Upper lobe of right lung (tissue), 1 donor: ENCODE measurements at regions not wholly inside any gene's neighbourhood (a gene's known extent, or its start where the extent isn't known, plus 50 kb on each side); places are given as distances from the start of the nearest gene placed in this dataset.

Experiments
- ATAC-seq: fragments of 200-7000 bp; cut with Tn5 transposase; one replicate; pipeline ENCODE4 v1.9.1; 2020; ENCODE audit warnings: mild to moderate bottlenecking, moderate library complexity
- DNase-seq: peaks from one replicate; pipeline ENCODE4 v3.0.0-alpha.2; 2020
- H3K27ac ChIP-seq: fragments of 200-600 bp; one replicate; pipeline ENCODE4 v1.8.0; 2022
- H3K27me3 ChIP-seq: fragments of 200-600 bp; one replicate; pipeline ENCODE4 v1.8.0; 2022; ENCODE audit warnings: mild to moderate bottlenecking
- H3K36me3 ChIP-seq: fragments of 200-600 bp; one replicate; pipeline ENCODE4 v1.8.0; 2022
- H3K4me1 ChIP-seq: fragments of 200-600 bp; one replicate; pipeline ENCODE4 v1.8.0; 2022
- H3K4me3 ChIP-seq: fragments of 200-600 bp; one replicate; pipeline ENCODE4 v1.8.0; 2022; ENCODE audit warnings: mild to moderate bottlenecking
- H3K9me3 ChIP-seq: fragments of 200-600 bp; one replicate; pipeline ENCODE4 v1.8.0; 2022
- intact Hi-C: fragments of 100-400 bp; cut with DNase I; formaldehyde crosslinking; loops from one replicate; pipeline ENCODE4 v1.11.0; 2022
- TF ChIP-seq, protein P1 (sequence below): fragments of 200-600 bp; IDR thresholded peaks from one replicate; pipeline ENCODE4 v1.8.0; 2022; ENCODE audit warnings: antibody characterized with exemption
- donor health status: DM: no; HTN: yes; CAD: no; lungs with severe emphysema.

DNA sequence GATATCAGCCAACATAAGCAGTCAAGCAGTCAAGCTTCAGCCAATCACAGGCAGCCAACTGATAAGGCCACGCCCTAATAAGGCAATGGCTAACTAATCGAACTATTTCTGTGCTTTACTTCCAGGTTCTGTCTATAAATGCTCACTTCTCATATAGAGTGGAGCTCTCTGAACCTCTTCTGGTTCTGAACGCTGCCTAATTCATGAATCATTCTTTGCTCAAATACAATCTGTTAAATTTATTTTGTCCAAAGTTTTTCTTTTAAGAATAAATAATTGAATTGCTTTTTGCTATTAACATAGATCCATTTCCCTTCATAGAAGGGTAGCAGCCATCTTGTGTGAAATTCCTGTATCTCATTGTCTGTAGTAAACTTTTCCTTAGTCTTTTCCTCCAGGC is 97.9 kb upstream of the TMEM72 start:
- DNase-seq (no peak), ATAC-seq (no peak)
- TF ChIP-seq, protein P1, sequence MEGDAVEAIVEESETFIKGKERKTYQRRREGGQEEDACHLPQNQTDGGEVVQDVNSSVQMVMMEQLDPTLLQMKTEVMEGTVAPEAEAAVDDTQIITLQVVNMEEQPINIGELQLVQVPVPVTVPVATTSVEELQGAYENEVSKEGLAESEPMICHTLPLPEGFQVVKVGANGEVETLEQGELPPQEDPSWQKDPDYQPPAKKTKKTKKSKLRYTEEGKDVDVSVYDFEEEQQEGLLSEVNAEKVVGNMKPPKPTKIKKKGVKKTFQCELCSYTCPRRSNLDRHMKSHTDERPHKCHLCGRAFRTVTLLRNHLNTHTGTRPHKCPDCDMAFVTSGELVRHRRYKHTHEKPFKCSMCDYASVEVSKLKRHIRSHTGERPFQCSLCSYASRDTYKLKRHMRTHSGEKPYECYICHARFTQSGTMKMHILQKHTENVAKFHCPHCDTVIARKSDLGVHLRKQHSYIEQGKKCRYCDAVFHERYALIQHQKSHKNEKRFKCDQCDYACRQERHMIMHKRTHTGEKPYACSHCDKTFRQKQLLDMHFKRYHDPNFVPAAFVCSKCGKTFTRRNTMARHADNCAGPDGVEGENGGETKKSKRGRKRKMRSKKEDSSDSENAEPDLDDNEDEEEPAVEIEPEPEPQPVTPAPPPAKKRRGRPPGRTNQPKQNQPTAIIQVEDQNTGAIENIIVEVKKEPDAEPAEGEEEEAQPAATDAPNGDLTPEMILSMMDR, result no peak
- H3K27me3 ChIP-seq, result peaks cover 4% of the 10 kb centered on the region
- no peak overlapping the region for H3K4me3 ChIP-seq
- H3K9me3 ChIP-seq, result no peaks in the 10 kb centered on the region
- H3K4me1 ChIP-seq, result no peaks in the 10 kb centered on the region
- H3K36me3 ChIP-seq, result no peaks in the 10 kb centered on the region
- intact Hi-C loops, result no loop called here
- H3K27ac ChIP-seq, result no peak overlapping the region

DNA sequence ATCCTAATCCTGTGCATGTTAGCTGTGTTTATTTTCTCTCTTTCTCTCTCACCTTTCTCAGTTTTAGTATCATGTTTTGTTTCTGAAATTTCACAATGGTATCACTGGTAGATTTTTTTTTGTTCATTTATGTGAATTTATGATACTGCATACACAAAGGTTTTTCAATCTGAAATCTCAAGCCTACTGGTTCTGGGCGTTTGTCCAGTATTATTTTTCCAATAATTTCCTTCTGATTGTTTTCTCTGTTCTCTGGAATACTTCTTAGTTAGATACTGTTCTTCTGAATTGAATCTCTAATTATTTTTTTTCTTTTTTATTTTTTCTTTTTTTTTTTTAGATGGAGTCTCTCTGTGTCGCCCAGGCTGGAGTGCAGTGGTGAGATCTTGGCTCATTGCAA is 96.2 kb upstream of the TMEM72 start:
- H3K4me3 ChIP-seq, result no peak overlapping the region
- no peaks in the 10 kb centered on the region for H3K36me3 ChIP-seq
- ATAC-seq (no peak), DNase-seq (no peak)
- H3K9me3 ChIP-seq, result no peaks in the 10 kb centered on the region
- peaks cover 4% of the 10 kb centered on the region for H3K27me3 ChIP-seq
- TF ChIP-seq, protein P1, result no peak
- intact Hi-C loops, result no loop called here
- H3K27ac ChIP-seq, result no peak overlapping the region
- no peaks in the 10 kb centered on the region for H3K4me1 ChIP-seq

DNA sequence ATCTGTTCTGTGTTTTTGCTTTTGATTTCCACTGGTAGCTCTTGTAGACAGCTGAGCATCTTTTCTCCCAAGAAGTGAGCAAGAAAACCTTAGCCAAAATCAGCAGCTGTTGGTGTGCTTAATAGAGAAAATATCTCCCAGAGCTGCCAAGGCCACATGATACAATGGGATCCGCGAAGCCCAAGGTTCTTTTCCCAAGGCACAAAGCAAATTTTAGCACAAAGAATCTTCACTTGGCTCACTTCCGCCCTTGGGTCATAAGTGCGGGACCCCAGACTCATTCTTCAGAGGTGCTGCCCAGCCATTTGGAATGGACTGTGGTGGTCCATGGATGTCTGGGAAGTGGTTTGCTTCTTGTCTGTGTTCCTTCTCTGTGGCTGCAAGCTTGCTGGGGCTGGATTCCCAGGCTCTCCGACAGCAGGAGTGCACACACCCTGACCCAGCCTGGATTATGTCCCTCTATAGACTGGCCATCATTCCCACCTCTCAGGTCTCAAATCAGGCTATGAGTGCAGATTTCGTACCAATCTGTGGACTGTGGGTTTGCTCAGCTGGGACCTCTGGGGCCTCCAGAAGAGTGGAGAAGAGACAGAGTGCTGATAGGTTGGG is 93.0 kb upstream of the TMEM72 start:
- Histone ChIP-seq H3K4me1 (no peaks in the 10 kb centered on the region), H3K36me3 (no peaks in the 10 kb centered on the region), H3K27ac (no peak overlapping the region), H3K9me3 (no peaks in the 10 kb centered on the region), H3K4me3 (no peak overlapping the region), H3K27me3 (peaks cover 4% of the 10 kb centered on the region)
- DNase-seq (no peak), ATAC-seq (no peak)
- intact Hi-C loops, result no loop called here
- TF ChIP-seq, protein P1, result no peak

DNA sequence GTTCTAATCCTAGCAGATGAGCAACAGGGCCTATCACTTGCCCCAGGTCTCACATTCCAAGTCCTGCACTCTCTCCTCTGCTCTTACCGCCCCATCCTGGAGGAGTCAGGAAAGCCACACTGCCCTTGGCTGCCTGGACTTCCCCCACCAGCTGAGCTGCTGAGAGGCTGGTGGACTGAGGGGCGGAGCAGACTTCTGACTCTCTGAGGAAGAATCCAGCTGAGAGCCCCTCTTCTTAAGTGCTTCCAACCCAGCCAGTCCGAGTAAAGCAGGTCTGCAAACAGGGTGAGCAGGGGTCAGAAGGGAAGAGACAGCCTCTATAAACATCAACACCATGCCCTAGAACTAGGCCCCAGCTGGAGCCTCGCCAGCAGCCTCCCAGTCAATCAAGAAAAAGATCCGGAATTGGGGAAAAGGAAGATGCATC is 92.4 kb upstream of the TMEM72 start:
- TF ChIP-seq, protein P1, result no peak
- no peak for DNase-seq
- no peak overlapping the region for H3K27ac ChIP-seq
- no peak overlapping the region for H3K4me3 ChIP-seq
- H3K9me3 ChIP-seq, result no peaks in the 10 kb centered on the region
- H3K36me3 ChIP-seq, result no peaks in the 10 kb centered on the region
- H3K27me3 ChIP-seq, result no peaks in the 10 kb centered on the region
- no peaks in the 10 kb centered on the region for H3K4me1 ChIP-seq
- intact Hi-C loops, result no loop called here
- ATAC-seq, result peak; percentile 36

DNA sequence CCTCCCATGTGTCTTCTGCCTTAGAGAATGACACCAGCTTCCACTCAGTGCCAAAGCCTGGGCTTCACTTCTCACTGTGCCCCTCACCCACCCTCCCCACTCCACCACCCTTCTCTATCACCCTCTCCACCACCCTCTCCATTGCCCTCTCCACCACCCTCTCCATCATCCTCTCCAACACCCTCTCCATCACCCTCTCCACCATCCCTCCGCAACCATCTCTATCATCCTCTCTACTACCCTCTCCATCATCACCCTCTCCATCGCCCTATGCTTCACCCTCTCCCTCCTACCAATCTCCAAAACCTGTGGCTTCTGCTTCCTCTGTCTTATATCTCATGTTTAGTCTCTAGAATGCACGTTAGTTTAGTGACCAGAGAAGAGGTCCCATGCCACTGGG is 91.0 kb upstream of the TMEM72 start:
- Histone ChIP-seq H3K4me1 (no peaks in the 10 kb centered on the region), H3K27ac (no peak overlapping the region), H3K9me3 (no peaks in the 10 kb centered on the region), H3K36me3 (no peaks in the 10 kb centered on the region), H3K4me3 (no peak overlapping the region), H3K27me3 (no peaks in the 10 kb centered on the region)
- DNase-seq, result no peak
- intact Hi-C loops, result no loop called here
- TF ChIP-seq, protein P1, result no peak
- peak; percentile 20 for ATAC-seq

DNA sequence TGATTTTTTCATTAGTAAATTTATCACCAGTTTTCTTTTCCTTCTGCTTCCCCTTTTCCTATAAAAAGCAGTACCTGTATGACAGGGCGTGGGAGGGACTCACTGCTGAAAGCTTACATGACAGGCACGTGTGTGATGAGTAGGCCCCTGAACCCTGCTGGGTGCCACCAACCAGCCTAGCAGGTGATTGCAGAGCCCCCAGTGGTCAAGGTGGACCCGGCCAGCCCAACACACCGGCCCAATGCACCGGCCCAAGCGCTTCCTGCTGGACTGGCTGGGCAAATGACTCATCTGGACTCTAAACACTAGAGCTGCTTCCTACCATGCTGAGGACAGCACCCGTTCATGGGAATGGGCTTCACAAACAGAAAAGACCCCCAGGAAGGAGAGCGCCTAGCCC is 89.8 kb upstream of the TMEM72 start:
- TF ChIP-seq, protein P1, result no peak
- Histone ChIP-seq H3K36me3 (no peaks in the 10 kb centered on the region), H3K27me3 (no peaks in the 10 kb centered on the region), H3K4me1 (no peaks in the 10 kb centered on the region), H3K4me3 (no peak overlapping the region), H3K9me3 (no peaks in the 10 kb centered on the region), H3K27ac (no peak overlapping the region)
- no peak for ATAC-seq
- intact Hi-C loops, result no loop called here
- DNase-seq, result no peak
